Ovary (tissue), 7 donors: ENCODE measurements at regions not wholly inside any gene's neighbourhood (a gene's known extent, or its start where the extent isn't known, plus 50 kb on each side); places are given as distances from the start of the nearest gene placed in this dataset.

ENCODE experiments used
- DNase-seq, 5 donors: peaks; one replicate each; pipeline ENCODE4 v3.0.0-alpha.2; 2019 to 2020
- H3K27ac ChIP-seq, 2 donors: fragments of 200-600 bp; one replicate each; pipeline versions ENCODE4 v1.5.1 to v1.8.0; 2019 to 2022
- H3K27me3 ChIP-seq: fragments of 200-600 bp; one replicate; pipeline ENCODE4 v1.8.0; 2022
- H3K36me3 ChIP-seq: fragments of 200-600 bp; sonication (generic); one replicate; pipeline ENCODE4 v1.5.1; 2019
- H3K4me1 ChIP-seq: one replicate; pipeline ENCODE4 v1.8.1; 2013; ENCODE audit warnings: mild to moderate bottlenecking, moderate library complexity; ENCODE audit not compliant: insufficient read depth
- H3K4me3 ChIP-seq: fragments of 200-600 bp; sonication (generic); one replicate; pipeline ENCODE4 v1.5.1; 2017
- H3K9me3 ChIP-seq, 2 donors: fragments of 200-600 bp in 1 of 2; sonication (generic) in 1 of 2; one replicate each; pipeline versions ENCODE4 v1.5.1 to v1.8.1; 2013 to 2019; ENCODE audit warnings: mild to moderate bottlenecking in 1 of 2, moderate library complexity in 1 of 2
- EP300 ChIP-seq: sonication (generic); formaldehyde crosslinking; IDR thresholded peaks from one replicate; pipeline ENCODE4 v1.6.1; 2017; ENCODE audit warnings: antibody characterized with exemption
- POLR2A ChIP-seq: fragments of 450-650 bp; IDR thresholded peaks from one replicate; pipeline ENCODE4 v1.6.1; 2017; ENCODE audit warnings: antibody characterized with exemption, mild to moderate bottlenecking, moderate library complexity
- WGBS, 3 donors: extraction: QIAGEN DNeasy Blood & Tissue Kit in 1 of 3; methylation state at CpG; one replicate each; pipeline versions ENCODE4 v1.1.5 to v1.1.7; 2013 to 2017; 5-methylcytosine and 5-hydroxymethylcytosine counted together
- intact Hi-C, 4 donors: fragments of 100-400 bp; cut with DNase I; formaldehyde crosslinking; loops; one replicate each; pipeline versions ENCODE4 v1.11.0 to v1.15.1; 2022 to 2023
- TF ChIP-seq, protein P1 (sequence below), 3 donors: fragments of 450-650 bp in 2 of 3; fragments of 200-600 bp in 1 of 3; IDR thresholded peaks; one replicate each; pipeline versions ENCODE4 v1.5.1 to v1.8.0; 2016 to 2022; ENCODE audit warnings: antibody characterized with exemption in 3 of 3, mild to moderate bottlenecking in 1 of 3
- donor health status: DM: no; HTN: no; CAD: no; lungs with moderate emphysema.
- donor health status: DM: no; HTN: no; CAD: no.
- donor health status: Bipolar disorder and iron deficiency.
- donor health status: DM: no; HTN: no; CAD: no.
- donor health status: DM: yes; HTN: yes; CAD: no.

DNA sequence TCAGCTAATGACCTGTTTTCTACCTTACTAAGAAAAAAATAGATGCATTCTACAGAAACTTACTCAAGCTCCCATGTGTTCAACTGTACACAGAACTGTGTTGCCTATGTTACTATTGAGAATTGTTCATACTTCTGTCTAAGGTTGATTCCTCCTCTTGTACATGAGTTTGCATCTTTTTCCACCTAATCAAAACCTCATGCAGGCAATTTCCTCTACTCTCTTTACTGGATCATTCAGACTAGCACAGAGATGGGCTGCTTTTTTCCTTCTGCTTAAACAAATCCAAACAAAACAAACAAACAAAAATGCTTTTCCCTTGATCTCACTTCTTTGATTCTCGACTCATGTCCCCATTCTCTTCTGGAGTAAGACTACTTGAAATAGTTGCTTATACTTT, 58.8 kb upstream of the PTGFR start:
- no peak overlapping the region for H3K4me3 ChIP-seq
- DNase-seq = no peak
- no peaks in the 10 kb centered on the region for H3K9me3 ChIP-seq
- no peak overlapping the region for H3K27ac ChIP-seq
- no peak for TF ChIP-seq EP300
- 63 to 82% (median 77%) methylated on average over 1 of the region's 1 CpG for WGBS, 3 donors
- intact Hi-C loops = no loop called here
- H3K27me3 ChIP-seq = no peaks in the 10 kb centered on the region
- H3K36me3 ChIP-seq = no peaks in the 10 kb centered on the region
- no peaks in the 10 kb centered on the region for H3K4me1 ChIP-seq

DNA sequence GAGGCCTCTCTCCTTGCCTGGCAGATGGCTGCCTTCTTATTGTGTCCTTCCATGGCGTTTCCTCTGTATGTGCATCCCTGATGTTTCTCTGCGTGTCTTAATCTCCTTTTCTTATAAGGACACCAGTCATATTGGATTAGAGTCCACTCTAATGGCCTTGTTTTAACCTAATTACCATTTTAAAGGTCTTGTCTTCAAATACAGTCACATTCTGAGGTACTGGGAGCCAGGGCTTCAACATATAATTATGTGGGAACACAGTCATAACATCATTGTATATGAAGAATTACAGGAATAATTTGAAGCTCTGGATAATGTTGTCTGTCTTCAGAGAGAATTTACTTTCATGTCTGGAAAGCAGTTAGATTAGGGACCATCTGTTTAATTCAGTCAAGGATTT, 56.4 kb upstream of the PTGFR start:
- Histone ChIP-seq H3K27me3 (no peaks in the 10 kb centered on the region), H3K4me1 (no peaks in the 10 kb centered on the region), H3K36me3 (no peaks in the 10 kb centered on the region), H3K27ac (no peak overlapping the region), H3K9me3 (no peaks in the 10 kb centered on the region), H3K4me3 (no peak overlapping the region)
- intact Hi-C loops = no loop called here
- WGBS, 3 donors = 65 to 86% (median 71%) methylated on average over 2 of the region's 2 CpGs
- DNase-seq = no peak
- TF ChIP-seq, protein P1, sequence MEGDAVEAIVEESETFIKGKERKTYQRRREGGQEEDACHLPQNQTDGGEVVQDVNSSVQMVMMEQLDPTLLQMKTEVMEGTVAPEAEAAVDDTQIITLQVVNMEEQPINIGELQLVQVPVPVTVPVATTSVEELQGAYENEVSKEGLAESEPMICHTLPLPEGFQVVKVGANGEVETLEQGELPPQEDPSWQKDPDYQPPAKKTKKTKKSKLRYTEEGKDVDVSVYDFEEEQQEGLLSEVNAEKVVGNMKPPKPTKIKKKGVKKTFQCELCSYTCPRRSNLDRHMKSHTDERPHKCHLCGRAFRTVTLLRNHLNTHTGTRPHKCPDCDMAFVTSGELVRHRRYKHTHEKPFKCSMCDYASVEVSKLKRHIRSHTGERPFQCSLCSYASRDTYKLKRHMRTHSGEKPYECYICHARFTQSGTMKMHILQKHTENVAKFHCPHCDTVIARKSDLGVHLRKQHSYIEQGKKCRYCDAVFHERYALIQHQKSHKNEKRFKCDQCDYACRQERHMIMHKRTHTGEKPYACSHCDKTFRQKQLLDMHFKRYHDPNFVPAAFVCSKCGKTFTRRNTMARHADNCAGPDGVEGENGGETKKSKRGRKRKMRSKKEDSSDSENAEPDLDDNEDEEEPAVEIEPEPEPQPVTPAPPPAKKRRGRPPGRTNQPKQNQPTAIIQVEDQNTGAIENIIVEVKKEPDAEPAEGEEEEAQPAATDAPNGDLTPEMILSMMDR (IDR thresholded peaks at IDR 0.05) = no peak
- no peak for TF ChIP-seq POLR2A
- no peak for TF ChIP-seq EP300

DNA sequence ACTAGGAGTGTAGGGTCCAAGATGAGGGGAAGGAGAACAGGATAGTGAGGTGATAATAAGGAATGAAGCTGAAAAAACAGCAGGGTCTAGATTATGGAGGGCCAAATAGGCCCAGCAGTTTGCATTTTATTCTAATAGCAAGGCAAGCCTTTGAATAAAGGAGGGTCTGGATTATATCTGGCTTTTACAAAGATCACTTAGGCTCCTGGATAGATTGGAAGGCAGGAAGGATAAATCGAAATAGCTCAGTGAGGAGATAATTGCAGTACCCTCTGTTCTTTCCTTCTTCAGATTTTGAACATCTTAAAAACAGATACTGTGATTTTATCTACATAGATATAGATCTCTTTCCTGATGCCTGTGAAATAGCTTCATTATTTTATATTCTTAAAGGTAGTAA, 53.8 kb upstream of the PTGFR start:
- Histone ChIP-seq H3K4me1 (no peaks in the 10 kb centered on the region), H3K4me3 (no peak overlapping the region), H3K36me3 (no peaks in the 10 kb centered on the region), H3K9me3 (no peaks in the 10 kb centered on the region), H3K27me3 (no peaks in the 10 kb centered on the region), H3K27ac (no peak overlapping the region)
- intact Hi-C loops = no loop called here
- no peak for DNase-seq
- WGBS, 3 donors = 21 to 35% (median 27%) methylated on average over 1 of the region's 1 CpG
- TF ChIP-seq POLR2A (no peak), EP300 (no peak)
- TF ChIP-seq, protein P1 (IDR thresholded peaks at IDR 0.05) = no peak

DNA sequence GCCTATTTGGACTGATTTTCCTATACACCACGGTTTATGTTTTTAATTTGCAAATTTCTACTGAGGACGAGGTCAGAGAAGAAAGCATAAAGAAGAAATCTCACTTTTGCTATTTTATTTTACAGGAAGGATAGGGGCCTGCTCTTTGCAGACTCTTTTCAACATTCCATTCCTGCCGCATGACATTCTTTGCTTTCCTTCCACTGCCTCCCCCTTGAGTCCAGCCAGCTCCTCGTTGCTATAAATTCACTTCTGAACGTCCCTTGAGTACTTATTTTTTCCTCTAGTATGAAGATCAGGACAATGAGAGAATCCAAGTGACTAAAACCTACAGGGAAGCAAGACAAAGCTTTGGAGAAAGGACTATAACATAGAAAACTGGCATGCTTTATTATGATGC, 53.4 kb upstream of the PTGFR start:
- no peak for DNase-seq
- no peaks in the 10 kb centered on the region for H3K27me3 ChIP-seq
- no peak overlapping the region for H3K4me3 ChIP-seq
- H3K9me3 ChIP-seq = no peaks in the 10 kb centered on the region
- 5 to 11% (median 9%) methylated on average over 5 of the region's 5 CpGs for WGBS, 3 donors
- intact Hi-C loops = no loop called here
- H3K4me1 ChIP-seq = no peaks in the 10 kb centered on the region
- no peak for TF ChIP-seq EP300
- TF ChIP-seq POLR2A = no peak
- TF ChIP-seq, protein P1 (IDR thresholded peaks at IDR 0.05) = no peak
- no peaks in the 10 kb centered on the region for H3K36me3 ChIP-seq
- no peak overlapping the region for H3K27ac ChIP-seq

DNA sequence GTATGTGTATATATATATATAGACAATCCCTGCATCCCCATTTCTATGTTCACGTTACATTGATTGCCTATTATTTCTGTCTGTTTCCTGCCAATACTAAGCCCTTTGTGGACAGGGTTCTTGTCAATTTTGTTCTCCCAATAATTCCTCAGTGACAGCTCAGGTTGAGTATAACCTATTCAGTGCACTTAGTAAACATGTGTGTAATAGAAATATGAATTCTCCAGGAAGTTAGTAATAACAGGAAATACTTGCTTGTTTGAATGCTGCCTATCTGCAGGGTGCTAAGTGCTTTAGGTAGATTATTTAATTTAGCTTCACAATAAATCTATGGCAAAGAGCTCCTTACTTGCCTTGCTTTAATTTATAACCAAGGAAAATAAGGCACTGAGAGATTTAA, 52.8 kb upstream of the PTGFR start:
- TF ChIP-seq POLR2A = no peak
- H3K27me3 ChIP-seq = no peaks in the 10 kb centered on the region
- no peak overlapping the region for H3K27ac ChIP-seq
- DNase-seq = no peak
- H3K4me1 ChIP-seq = no peaks in the 10 kb centered on the region
- H3K4me3 ChIP-seq = no peak overlapping the region
- WGBS, 3 donors = 88 to 100% (median 97%) methylated on average over 1 of the region's 1 CpG
- H3K9me3 ChIP-seq = no peaks in the 10 kb centered on the region
- intact Hi-C loops = no loop called here
- H3K36me3 ChIP-seq = no peaks in the 10 kb centered on the region

DNA sequence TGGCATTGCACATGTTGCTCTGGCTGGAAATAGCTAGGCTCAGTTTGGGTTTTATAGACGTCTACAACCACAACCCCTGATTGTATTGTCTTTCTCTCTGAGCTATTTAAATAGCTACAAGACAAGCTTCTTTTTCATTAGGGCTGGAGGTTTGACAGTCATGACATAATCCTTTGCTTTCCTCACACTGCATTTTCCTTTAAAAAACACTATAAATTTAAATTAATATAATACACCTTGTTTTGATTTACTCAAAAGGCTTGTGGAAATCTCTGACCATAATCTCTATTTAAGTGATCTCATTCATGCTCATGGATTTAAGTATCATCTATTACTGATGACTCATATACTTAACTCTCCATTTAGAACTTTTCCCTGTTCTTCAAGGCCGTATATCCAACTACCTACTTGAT, 50.4 kb upstream of the PTGFR start:
- no peak overlapping the region for H3K4me3 ChIP-seq
- H3K27ac ChIP-seq = no peak overlapping the region
- no peaks in the 10 kb centered on the region for H3K36me3 ChIP-seq
- intact Hi-C loops = no loop called here
- DNase-seq = no peak
- H3K9me3 ChIP-seq = no peaks in the 10 kb centered on the region
- no peaks in the 10 kb centered on the region for H3K27me3 ChIP-seq
- WGBS, 3 donors = 40 to 49% (median 48%) methylated on average over 2 of the region's 2 CpGs
- no peak for TF ChIP-seq EP300
- TF ChIP-seq, protein P1 (IDR thresholded peaks at IDR 0.05) = no peak
- TF ChIP-seq POLR2A = no peak
- H3K4me1 ChIP-seq = no peaks in the 10 kb centered on the region
